SK-N-SH treated with all-trans-retinoic acid at 6 μM for 48 hours (cell line): ENCODE measurements at regions not wholly inside any gene's neighbourhood (a gene's known extent, or its start where the extent isn't known, plus 50 kb on each side); places are given as distances from the start of the nearest gene placed in this dataset.

Experiments
- ATAC-seq: fragments of 200-7000 bp; cut with Tn5 transposase; 3 replicates; pipeline ENCODE4 v1.9.1; 2020; ENCODE audit warnings: mild to moderate bottlenecking, moderate library complexity
- BACH2 ChIP-seq: fragments of 250-450 bp; sonication (Bioruptor Pico); IDR thresholded peaks from 2 replicates; pipeline ENCODE4 v1.9.0; 2021; ENCODE audit warnings: mild to moderate bottlenecking, borderline replicate concordance
- CSDC2 ChIP-seq: fragments of 250-450 bp; sonication (Bioruptor Pico); IDR thresholded peaks from 2 replicates; pipeline ENCODE4 v1.5.0; 2020; ENCODE audit warnings: mild to moderate bottlenecking, moderate library complexity
- ESRRG ChIP-seq: fragments of 250-450 bp; sonication (Bioruptor Pico); IDR thresholded peaks from 2 replicates; pipeline ENCODE4 v1.6.1; 2021; ENCODE audit warnings: mild to moderate bottlenecking
- GLIS3 ChIP-seq: fragments of 250-450 bp; sonication (Bioruptor Pico); IDR thresholded peaks from 2 replicates; pipeline ENCODE4 v1.5.0; 2020; ENCODE audit warnings: mild to moderate bottlenecking, moderate library complexity
- ISL1 ChIP-seq: fragments of 250-450 bp; sonication (Bioruptor Pico); IDR thresholded peaks from 2 replicates; pipeline ENCODE4 v2.1.2; 2022; ENCODE audit warnings: mild to moderate bottlenecking, moderate library complexity
- OSR1 ChIP-seq: fragments of 250-450 bp; sonication (Bioruptor Pico); IDR thresholded peaks from 2 replicates; pipeline ENCODE4 v1.8.0; 2022; ENCODE audit warnings: moderate library complexity, mild to moderate bottlenecking, inconsistent platforms
- PPARA ChIP-seq: fragments of 250-450 bp; sonication (Bioruptor Pico); IDR thresholded peaks from 2 replicates; pipeline ENCODE4 v1.5.0; 2020; ENCODE audit warnings: mild to moderate bottlenecking, borderline replicate concordance
- SNAI2 ChIP-seq: fragments of 250-450 bp; sonication (Bioruptor Pico); IDR thresholded peaks from 2 replicates; pipeline ENCODE4 v1.5.0; 2020; ENCODE audit warnings: mild to moderate bottlenecking, moderate library complexity
- TCF4 ChIP-seq: fragments of 250-450 bp; sonication (Bioruptor Pico); IDR thresholded peaks from 2 replicates; pipeline ENCODE4 v1.8.0; 2021; ENCODE audit warnings: mild to moderate bottlenecking, moderate library complexity, borderline replicate concordance
- ZFP30 ChIP-seq: fragments of 450-650 bp; formaldehyde crosslinking; IDR thresholded peaks from 2 replicates; pipeline ENCODE4 v1.5.0; 2022; ENCODE audit warnings: mild to moderate bottlenecking, moderate library complexity
- ZNF565 ChIP-seq: fragments of 450-650 bp; formaldehyde crosslinking; conservative IDR thresholded peaks from 2 replicates; pipeline ENCODE4 v1.5.0; 2020; ENCODE audit warnings: low read depth, mild to moderate bottlenecking, moderate library complexity
- ZNF70 ChIP-seq: fragments of 450-650 bp; formaldehyde crosslinking; IDR thresholded peaks from 2 replicates; pipeline ENCODE4 v1.5.0; 2020; ENCODE audit warnings: mild to moderate bottlenecking, moderate library complexity
- ZNF8 ChIP-seq: fragments of 450-650 bp; formaldehyde crosslinking; IDR thresholded peaks from 2 replicates; pipeline ENCODE4 v1.5.0; 2020; ENCODE audit warnings: mild to moderate bottlenecking, moderate library complexity
- TF ChIP-seq, protein P1 (sequence below): fragments of 250-450 bp; sonication (Bioruptor Pico); IDR thresholded peaks from 2 replicates; pipeline ENCODE4 v1.8.0; 2021; ENCODE audit warnings: low read depth, mild to moderate bottlenecking, moderate library complexity, borderline replicate concordance

DNA sequence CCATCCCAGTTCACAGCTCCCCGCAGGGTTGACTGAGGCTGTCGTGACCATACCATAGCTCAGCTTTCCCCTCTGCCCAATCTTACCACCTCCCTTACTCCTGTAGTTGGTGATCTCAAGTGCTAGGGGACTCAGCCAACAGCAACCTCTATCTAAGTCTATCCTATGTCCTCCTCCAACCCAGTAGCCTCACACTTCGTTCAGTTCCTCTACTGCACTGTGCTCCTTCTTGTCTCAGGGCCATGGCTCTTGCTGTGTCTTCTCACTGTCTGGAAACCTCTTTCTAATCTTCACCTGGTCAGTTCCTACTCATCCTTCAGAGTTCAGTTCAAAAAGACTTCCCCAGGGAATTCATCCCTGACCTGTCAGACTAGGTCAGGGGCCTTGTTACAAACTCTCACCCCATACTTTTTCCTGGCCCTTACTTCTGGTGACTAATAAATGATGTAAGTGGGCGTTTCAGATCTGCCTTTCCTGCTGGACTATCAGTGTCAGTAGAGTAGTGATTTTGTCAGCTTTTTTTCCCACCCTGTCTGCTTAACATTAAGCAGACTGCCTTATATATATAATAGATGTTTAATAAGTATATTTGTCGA, 53.6 kb upstream of the NR3C1 start:
- ATAC-seq, result peak; percentile 81
- TF ChIP-seq TCF4 (CRISPR knock-in tag) (no peak), PPARA (CRISPR knock-in tag) (no peak), ISL1 (CRISPR knock-in tag) (0 out of 2 replicates have a peak, but pooled peaks have one; percentile 10), SNAI2 (CRISPR knock-in tag) (no peak), ESRRG (CRISPR knock-in tag) (no peak)
- TF ChIP-seq, protein P1, sequence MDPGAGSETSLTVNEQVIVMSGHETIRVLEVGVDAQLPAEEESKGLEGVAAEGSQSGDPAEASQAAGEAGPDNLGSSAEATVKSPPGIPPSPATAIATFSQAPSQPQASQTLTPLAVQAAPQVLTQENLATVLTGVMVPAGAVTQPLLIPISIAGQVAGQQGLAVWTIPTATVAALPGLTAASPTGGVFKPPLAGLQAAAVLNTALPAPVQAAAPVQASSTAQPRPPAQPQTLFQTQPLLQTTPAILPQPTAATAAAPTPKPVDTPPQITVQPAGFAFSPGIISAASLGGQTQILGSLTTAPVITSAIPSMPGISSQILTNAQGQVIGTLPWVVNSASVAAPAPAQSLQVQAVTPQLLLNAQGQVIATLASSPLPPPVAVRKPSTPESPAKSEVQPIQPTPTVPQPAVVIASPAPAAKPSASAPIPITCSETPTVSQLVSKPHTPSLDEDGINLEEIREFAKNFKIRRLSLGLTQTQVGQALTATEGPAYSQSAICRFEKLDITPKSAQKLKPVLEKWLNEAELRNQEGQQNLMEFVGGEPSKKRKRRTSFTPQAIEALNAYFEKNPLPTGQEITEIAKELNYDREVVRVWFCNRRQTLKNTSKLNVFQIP (CRISPR knock-in tag), result no peak

DNA sequence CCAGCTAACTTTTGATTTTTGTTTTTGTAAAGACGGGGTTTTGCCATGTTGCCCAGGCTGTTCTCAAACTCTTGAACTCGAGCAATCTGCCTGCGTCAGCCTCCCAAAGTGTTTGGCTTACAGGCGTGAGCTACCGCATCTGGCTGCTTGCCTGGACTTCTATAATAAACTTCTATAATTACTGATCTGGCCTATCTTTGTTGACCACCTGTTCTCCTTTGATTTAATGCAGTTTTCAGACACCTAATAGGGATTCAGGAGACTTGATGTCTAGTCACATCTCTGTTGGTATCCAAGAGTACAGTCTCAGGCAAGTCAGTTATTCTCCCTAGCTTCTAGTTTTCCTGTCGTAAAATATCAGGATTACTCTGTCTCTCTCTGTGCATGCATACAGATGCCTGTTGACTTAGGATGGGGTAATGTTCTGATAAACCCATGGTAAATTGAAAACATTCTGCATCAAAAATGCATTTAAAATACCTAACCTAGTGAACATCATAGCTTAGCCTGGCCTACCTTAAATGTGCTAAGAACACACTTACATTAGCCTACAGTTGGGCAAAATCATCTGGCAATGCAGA, 51.5 kb upstream of the NR3C1 start:
- TF ChIP-seq ZFP30 (CRISPR knock-in tag) (no peak), ZNF70 (no peak), ZNF565 (CRISPR knock-in tag) (no peak), ZNF8 (no peak), OSR1 (no peak), CSDC2 (CRISPR knock-in tag) (no peak), ESRRG (CRISPR knock-in tag) (no peak), GLIS3 (CRISPR knock-in tag) (no peak)

DNA sequence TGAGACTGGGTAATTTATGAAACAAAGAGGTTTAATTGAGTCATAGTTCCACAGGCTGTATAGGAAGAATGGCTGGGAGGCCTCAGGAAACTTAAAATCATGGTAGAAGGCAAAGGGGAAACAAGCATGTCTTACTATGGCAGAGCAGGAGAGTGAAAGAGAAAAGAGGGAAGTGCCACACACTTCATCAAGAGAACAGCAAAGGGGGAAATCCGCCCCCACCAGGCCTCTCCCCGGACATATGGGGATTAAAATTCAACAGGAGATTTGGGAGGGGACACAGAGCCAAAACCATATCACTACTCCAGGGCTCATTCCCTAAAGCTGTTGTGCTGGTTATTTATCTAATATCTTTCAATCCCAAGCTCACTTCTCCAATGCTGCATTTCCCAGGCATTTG, 50.2 kb upstream of the NR3C1 start:
- no peak for TF ChIP-seq BACH2

More for the DNA sequence above, 51.5 kb upstream of the NR3C1 start:
- no peak for ATAC-seq

More for the DNA sequence above, 50.2 kb upstream of the NR3C1 start:
- no peak for ATAC-seq
